HG03060 (cell line): ENCODE measurements at regions not wholly inside any gene's neighbourhood (a gene's known extent, or its start where the extent isn't known, plus 50 kb on each side); places are given as distances from the start of the nearest gene placed in this dataset.
A peak's percentile ranks its signal among the peaks of the same experiment; 100 is the strongest.
"Not testable (repeated sequence)": the region's sequence is repeated elsewhere in the genome, so short reads cannot be mapped to it uniquely, and the experiment has no call there.

Experiments
- ATAC-seq: cut with Tn5 transposase; IDR thresholded peaks from one replicate; pipeline ENCODE4 v1.9.1; 2021; ENCODE audit warnings: low read depth, moderate number of reproducible peaks; ENCODE audit not compliant: unreplicated experiment

GRCh38 chr2:107681936-107682335 lies 144.8 kb upstream of the RGPD4 start:
- ATAC-seq, result no peak

GRCh38 chr2:107684421-107684820 lies 142.3 kb upstream of the RGPD4 start:
- no peak for ATAC-seq

GRCh38 chr2:107685421-107685986 lies 141.2 kb upstream of the RGPD4 start:
- no peak for ATAC-seq

GRCh38 chr2:107687073-107687472 lies 139.6 kb upstream of the RGPD4 start:
- no peak for ATAC-seq

GRCh38 chr2:107688135-107688534 lies 138.6 kb upstream of the RGPD4 start:
- ATAC-seq, result no peak

GRCh38 chr2:107693604-107694003 lies 133.1 kb upstream of the RGPD4 start:
- no peak for ATAC-seq

GRCh38 chr2:107694667-107695066 lies 132.0 kb upstream of the RGPD4 start:
- no peak for ATAC-seq

GRCh38 chr2:107697385-107697784 lies 129.3 kb upstream of the RGPD4 start:
- no peak for ATAC-seq

- no peak for ATAC-seq
Observed at GRCh38 chr2:107698861-107699260, 127.8 kb upstream of the RGPD4 start.

GRCh38 chr2:107700073-107700472 lies 126.6 kb upstream of the RGPD4 start:
- ATAC-seq, result no peak

GRCh38 chr2:107711941-107712340 lies 114.8 kb upstream of the RGPD4 start:
- no peak for ATAC-seq

- ATAC-seq, result peak; percentile 71
Observed at GRCh38 chr2:107712857-107713256, 113.8 kb upstream of the RGPD4 start.

GRCh38 chr2:107717661-107718060 lies 109.0 kb upstream of the RGPD4 start:
- no peak for ATAC-seq

GRCh38 chr2:107719141-107719540 lies 107.6 kb upstream of the RGPD4 start:
- no peak for ATAC-seq

- ATAC-seq, result no peak
Observed at GRCh38 chr2:107719836-107720235, 106.9 kb upstream of the RGPD4 start.

- ATAC-seq, result no peak
Observed at GRCh38 chr2:107721178-107721577, 105.5 kb upstream of the RGPD4 start.

- no peak for ATAC-seq
Observed at GRCh38 chr2:107721586-107721985, 105.1 kb upstream of the RGPD4 start.

- not testable (repeated sequence) for ATAC-seq
Observed at GRCh38 chr2:107725824-107726223, 100.9 kb upstream of the RGPD4 start.

- no peak for ATAC-seq
Observed at GRCh38 chr2:107727318-107727717, 99.4 kb upstream of the RGPD4 start.

GRCh38 chr2:107728586-107728985 lies 98.1 kb upstream of the RGPD4 start:
- no peak for ATAC-seq

- no peak for ATAC-seq
Observed at GRCh38 chr2:107729440-107729839, 97.3 kb upstream of the RGPD4 start.

GRCh38 chr2:107730898-107731297 lies 95.8 kb upstream of the RGPD4 start:
- no peak for ATAC-seq

- no peak for ATAC-seq
Observed at GRCh38 chr2:107731435-107731834, 95.3 kb upstream of the RGPD4 start.
